ENCODE measurements at regions not wholly inside any gene's neighbourhood (a gene's known extent, or its start where the extent isn't known, plus 50 kb on each side); places are given as distances from the start of the nearest gene placed in this dataset.

- FAIRE-seq: no peak
These were observed 95.4 kb downstream of the LSM3 start for GRCh38 chr3:14273901-14274611.

DNA sequence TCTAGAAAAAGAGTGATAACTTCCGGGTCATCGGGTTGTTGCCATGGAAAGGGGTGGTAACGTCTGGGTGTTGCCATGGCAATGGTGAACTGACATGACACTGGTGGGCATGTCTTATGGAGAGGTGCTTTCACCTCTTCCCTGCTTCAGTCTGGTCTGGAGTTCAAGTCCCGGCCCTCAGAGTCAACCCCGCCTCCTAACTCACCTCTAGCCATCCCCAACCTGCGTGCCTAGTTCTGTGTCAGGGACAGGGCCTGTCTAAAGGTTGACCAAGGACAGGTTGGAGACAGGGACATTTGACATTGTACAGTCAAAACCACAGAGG lies 96.0 kb downstream of the LSM3 start:
- FAIRE-seq: no peak

DNA sequence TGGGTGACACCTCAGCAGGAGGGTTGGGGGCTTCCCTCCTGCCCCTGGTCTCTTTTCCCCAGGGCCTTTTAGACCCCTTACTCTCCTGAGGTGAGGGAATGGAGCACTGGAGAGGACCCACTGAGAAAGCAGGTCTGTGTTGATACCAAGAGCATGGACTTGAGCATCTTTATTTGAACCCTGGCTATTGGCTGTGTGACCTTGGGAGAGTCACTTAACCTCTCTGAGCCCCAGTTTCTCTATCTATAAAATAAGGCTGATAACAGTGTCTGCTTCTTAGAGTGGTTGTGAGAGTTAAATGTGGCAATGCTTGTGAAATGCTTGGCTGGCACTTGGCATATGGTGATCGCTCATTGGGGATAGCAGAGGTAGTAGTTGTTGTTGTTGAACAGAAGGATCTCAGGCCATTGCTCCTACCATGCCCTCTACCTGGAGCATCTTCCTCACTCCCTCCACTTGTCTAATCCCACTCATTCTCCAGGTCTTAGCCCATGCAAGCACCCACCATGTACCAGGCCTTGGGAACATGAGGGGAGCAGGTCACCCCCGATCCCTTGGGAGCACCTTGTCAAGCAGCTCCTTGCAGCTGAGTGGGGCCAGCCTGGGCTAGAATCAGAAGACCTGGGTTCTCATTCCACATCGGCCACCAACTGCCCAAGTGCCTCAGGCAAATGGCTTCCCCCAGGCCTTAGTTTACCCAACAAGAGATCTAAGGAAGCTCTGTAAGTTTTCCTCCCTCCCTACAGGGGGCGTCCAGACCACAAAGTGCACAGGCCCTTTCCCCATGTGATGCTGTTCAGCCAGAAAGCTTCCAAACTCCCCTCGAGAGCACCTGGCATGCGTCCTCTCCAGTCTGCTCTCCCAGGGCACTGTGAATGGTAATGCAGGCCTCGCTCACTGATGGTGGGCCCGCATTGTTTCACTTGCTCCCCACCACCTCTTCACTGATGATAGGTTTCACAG lies 96.7 kb downstream of the LSM3 start:
- no peak for FAIRE-seq

GRCh38 chr3:14275962-14276909 lies 97.6 kb downstream of the LSM3 start:
- FAIRE-seq: no peak

DNA sequence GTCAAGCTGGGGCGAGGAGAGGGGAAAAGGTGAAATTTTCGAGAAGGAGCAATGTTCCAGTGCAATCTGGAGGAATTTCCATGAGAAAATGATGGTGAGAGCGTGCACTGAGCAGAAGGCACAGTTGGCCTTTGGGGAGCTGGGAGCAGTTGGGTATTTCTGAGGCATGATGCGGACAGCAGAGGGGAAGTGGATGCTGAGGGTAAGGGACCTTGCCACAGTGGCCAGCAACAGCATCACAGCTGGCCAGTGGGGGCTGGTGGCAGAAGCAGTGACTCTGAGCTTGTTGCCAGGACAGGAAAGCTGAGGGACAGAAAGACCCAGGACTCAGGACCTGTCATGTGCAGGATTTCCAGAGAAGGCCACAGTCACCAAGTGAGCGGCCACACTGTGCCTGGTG lies 98.9 kb downstream of the LSM3 start:
- FAIRE-seq: no peak

GRCh38 chr3:14278265-14278798 lies 99.7 kb downstream of the LSM3 start:
- FAIRE-seq: no peak

- FAIRE-seq: no peak
These were observed 100.4 kb downstream of the LSM3 start for GRCh38 chr3:14278799-14279625.

DNA sequence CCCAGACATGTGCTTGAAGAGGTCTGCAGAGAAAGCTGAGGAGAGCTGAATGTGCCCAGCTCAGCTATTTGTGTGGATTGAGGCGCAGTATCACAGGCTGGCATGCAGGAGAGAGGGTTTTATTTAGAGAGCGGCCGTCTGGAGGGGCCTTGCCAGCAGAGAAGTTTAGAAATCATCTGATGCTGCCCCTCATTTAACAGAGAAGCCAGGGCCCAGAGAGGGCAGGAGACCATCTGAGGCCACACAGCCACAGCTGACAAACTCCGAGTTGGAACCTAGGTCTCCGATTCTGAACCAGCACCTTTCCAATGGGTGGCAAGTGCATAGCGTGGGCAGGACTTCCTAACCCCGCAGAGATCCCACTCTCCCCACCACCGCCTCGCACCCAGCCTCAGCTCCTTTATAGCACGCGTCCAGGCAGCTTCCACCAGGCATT lies 101.0 kb downstream of the LSM3 start:
- no peak for FAIRE-seq

DNA sequence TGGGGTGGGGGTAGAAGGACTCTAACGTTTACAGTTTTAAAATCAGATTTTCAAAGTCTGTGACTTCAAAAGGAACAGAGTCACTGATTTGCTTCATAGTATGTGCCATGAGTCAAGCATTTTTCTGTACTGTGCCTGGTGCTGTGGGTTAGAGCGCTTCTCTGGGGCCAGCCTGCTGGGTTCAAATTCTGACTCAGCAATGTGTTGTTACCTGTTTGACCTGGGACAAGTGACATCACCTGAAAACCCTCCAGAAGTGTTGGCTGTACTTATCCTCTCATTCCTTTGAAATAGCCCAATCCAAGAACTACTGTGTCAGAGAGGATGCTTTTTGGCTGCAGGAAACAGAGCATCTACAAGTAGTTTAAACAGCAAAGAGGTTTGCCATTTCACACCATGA lies 101.7 kb downstream of the LSM3 start:
- no peak for FAIRE-seq

- FAIRE-seq: no peak
These were observed 102.4 kb downstream of the LSM3 start for GRCh38 chr3:14281053-14281452.

DNA sequence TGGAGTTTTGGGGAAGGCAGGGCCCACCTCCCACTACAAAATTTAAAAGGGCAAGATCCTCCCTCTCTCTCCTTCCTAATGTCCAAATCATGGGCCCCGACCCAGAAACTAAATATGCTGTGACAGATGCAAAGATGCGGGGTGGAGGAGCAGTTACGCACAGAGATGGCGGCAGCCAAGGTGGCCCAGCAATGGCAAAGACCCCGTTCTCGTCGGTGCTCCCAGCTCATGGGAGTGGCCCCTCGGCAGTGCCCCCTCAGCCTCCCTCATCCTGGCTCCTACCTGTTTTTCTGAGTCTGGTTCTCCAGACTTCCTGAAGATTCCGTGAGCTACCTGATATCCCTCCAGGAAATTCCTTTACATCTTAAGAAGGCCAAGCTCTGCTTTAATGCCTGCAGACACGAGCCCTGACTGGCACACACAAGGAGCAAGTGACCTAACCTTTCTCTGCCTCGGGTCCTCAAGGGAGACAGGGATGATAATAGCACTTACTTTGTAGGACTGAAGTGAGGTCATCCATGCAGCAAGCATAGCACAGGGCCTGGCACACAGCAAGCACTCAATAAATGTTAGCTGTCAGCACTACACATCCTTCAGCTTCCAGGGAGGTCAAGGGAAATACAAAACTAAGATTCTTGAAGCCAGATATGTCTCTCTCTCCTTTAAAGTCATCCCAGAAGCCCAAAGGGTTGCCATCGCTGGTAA lies 103.5 kb downstream of the LSM3 start:
- no peak for FAIRE-seq

DNA sequence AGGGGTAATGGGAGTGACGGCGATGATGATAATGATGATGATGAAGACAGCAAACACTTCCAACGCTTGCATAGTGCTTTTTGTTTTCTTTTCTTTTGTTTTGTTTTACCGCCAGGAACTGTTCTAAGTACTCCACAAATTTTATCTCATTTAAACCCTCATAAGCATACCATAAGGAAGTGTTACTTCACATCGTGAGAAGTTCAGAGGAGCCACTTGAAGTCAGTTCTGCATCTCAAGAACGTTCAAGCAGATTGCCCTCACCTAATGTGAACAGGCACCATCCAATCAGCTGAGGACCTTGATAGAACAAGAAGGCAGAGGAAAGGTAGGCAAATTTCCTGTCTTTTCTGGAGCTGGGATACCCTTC lies 104.1 kb downstream of the LSM3 start:
- no peak for FAIRE-seq

DNA sequence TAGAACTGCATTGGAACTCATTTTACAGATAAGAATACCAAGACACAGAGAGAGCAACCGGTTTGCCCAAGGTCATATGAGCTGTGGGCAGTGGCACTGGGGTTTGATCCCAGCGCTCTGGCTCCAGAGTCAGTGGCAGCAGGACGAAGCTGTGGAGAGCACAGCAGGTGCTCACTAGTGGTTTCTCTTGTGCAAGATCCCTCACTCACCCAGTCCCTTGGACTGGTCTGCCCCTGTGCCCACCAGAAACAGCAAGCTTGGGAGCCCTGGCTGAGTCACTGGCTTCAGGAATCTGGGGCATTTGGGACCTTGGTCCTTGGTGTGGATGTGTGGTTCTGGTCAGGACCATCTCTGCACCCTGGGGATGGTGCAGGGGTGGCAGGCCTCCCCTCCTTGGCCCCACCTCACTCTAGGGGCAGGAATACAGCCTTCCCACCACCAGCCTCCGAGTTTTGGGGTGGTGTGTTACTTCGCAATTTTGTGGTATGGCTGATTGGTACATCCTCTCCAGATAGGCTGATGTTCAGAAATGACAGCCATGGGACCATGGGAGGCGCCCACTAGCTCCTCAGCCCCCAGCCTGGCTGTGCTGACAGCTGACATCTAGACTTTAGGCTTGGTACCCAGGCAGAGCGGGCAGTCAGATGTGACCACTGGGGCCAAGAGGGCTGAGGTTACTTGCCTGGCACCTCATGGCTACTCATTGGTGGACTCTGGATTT lies 104.6 kb downstream of the LSM3 start:
- no peak for FAIRE-seq

GRCh38 chr3:14283813-14284438 lies 105.3 kb downstream of the LSM3 start:
- no peak for FAIRE-seq

DNA sequence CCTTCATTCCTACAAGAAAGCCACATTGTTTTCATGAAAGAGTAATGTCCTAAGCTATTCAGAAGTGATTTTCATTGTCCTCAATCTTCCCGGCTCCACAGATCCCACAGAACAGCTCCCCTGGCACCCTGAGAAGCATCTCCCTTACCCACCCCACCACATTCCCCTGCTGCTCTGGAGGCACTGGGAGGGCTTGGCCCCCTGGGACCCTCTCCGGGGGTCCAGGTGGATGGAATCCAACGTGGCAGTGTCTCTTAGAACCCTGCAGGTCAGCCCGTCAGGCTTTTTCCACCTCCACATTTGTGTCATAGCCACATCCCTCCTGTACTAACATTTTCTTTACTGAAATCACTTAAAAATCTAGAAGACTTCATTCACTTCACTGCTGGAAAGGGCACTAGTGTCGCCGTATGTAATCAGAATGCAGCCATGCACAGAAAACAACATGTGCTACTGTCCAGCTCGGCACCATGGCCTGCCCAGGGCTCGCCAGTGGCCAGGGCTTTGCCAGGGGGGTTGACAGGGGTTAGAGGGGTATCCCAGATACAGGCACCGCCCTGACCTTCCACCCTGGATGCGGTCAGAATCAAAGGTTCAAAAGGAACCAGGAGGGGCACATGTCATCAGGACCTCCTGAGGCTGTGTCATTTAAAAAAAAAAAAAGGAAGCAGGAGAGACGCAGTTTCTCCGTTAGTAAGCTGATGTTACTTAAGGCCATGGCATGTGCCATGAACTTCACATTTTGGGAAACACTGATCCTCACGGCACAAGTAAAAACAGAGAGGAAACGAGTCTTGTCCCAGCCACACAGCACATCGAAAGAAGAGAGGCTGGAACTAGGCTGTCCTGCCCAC lies 106.3 kb downstream of the LSM3 start:
- no peak for FAIRE-seq

- no peak for FAIRE-seq
These were observed 106.9 kb downstream of the LSM3 start for GRCh38 chr3:14285548-14285925.

DNA sequence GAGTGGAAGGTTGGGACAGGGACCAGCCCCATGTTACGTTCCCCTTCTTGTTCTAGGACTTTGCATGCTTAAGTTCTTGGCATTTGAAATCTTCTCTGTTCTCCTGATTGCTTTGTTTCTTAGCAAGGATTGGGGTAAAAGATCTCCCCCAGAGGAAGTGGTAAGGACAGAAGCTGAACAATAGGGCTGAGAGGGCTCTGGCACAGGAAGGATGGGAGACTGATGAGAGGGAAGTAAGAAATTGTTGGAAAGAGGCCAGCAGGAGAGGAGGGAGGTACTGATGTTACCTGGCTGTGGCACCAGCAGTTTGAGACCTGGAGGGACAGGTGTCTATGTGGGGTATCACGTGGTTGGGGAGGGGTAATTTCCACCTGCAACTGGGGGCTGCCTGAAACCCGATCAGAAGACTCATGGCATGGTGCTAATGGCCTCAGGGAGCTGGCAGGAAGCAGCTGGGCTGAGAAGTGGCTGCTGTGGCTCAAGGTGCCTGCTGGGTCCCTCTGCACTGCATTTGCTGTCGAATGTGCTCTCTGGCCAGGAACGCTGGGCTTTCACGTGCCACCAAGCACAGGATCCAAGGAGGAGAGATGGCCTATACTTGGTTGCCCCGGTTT lies 108.4 kb downstream of the LSM3 start:
- no peak for FAIRE-seq

- no peak for FAIRE-seq
These were observed 109.7 kb downstream of the LSM3 start for GRCh38 chr3:14288177-14288788.
